ENCODE measurements at regions not wholly inside any gene's neighbourhood (a gene's known extent, or its start where the extent isn't known, plus 50 kb on each side); places are given as distances from the start of the nearest gene placed in this dataset.
A peak's percentile ranks its signal among the peaks of the same experiment; 100 is the strongest.

DNA sequence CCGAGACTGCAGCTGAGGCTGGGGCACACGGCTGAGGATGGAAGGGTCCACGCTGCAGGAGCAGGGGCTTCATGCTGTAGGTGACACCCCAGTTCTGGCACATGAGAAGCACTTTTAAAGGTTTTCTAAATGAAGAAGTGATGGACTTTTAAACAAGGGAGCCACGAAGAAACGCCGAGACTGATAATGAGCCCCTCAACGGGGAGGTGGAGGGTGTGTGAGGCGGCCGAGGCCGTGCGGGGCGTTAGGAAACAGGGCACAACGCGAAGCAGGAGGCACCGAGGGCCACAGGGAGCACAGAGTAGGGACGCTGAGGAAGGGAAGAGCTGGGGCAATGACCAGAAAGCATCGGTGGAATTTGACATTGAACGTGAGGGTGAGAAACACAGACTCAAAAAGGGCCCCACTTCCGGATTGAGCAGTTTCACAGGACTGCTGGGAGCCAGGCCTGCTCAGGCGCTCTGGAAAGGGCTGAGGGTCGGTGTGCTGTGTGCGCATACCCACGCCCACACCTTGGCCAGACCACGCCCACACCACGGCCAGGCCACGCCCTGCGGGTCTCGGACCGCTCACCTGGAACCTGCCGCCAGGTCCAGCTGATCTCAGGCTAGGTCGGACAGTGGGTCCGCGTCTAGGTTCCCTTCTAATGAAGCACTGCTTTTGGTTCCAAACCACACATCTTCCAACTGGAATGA lies 115.7 kb downstream of the GYPC start:
- WGBS: 93% methylated on average over 33 of the region's 33 CpGs
- DNase-seq (ENCODE audit: low spot score): no peak
- no peaks in the 10 kb centered on the region for H3K4me1 ChIP-seq (replicated peaks)
- intact Hi-C loops (cut with DNase I): no loop called here
- TF ChIP-seq POLR2AphosphoS5 (IDR thresholded peaks at IDR 0.05) (no peak), POLR2A (IDR thresholded peaks at IDR 0.05) (no peak), CTCF (IDR thresholded peaks at IDR 0.05) (no peak)
- no peak overlapping the region for H3K27ac ChIP-seq
- no peaks in the 10 kb centered on the region for H3K9me3 ChIP-seq
- no peak overlapping the region for H3K4me3 ChIP-seq
- peaks cover 2% of the 10 kb centered on the region for H3K27me3 ChIP-seq (replicated peaks; ENCODE audit: insufficient read depth)
- no peaks in the 10 kb centered on the region for H3K36me3 ChIP-seq

DNA sequence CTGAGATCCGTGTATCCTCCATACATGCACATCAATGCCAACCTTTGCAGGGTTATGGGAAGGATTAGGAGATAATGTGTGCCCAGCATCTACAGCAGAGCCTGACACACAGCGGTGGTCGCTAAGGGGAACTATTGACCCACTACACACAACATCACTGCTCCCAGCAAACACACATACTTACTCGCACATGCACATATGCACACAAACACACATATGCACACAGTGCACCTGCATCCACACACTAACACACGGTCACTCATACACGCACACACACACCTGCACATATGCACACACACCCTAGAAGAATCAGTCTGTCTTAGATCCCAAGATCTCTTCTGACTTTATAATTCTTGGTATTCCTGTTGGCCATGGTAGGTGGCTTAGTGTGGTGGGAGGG lies 118.3 kb downstream of the GYPC start:
- no peak for DNase-seq (ENCODE audit: low spot score)
- intact Hi-C loops (cut with DNase I): no loop called here
- H3K4me3 ChIP-seq: no peak overlapping the region
- H3K27ac ChIP-seq: no peak overlapping the region
- WGBS: 90% methylated on average over 6 of the region's 6 CpGs
- H3K9me3 ChIP-seq: no peaks in the 10 kb centered on the region
- H3K36me3 ChIP-seq: no peaks in the 10 kb centered on the region
- H3K27me3 ChIP-seq (replicated peaks; ENCODE audit: insufficient read depth): no peaks in the 10 kb centered on the region
- TF ChIP-seq POLR2AphosphoS5 (IDR thresholded peaks at IDR 0.05): no peak
- TF ChIP-seq CTCF (IDR thresholded peaks at IDR 0.05): no peak
- no peak for TF ChIP-seq POLR2A (IDR thresholded peaks at IDR 0.05)
- no peaks in the 10 kb centered on the region for H3K4me1 ChIP-seq (replicated peaks)

DNA sequence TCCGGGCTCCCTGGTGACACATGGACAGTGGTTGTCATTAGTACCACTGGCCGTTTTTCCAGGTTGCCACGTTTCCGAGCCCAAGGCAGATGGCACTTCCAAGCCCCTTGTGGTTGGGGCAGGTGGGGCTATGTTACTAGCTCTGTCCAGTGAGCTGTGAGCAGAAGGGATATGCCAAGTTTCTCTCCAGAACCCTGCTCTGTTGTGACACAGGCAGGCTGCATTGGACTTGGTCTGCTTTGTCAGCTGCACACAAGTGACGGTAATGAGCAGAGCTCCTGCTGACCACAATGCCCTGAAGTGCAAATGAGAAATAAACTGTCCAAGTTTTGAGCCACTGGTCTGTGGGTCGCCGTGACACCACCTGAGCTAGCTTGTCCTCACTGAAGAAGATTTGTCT lies 118.8 kb downstream of the GYPC start:
- no peak for DNase-seq (ENCODE audit: low spot score)
- intact Hi-C loops (cut with DNase I): loop anchor here (5.0 kb wide), 1 partner anchor 117 kb away; the partner anchor contains the start of gene GYPC
- no peaks in the 10 kb centered on the region for H3K27me3 ChIP-seq (replicated peaks; ENCODE audit: insufficient read depth)
- H3K4me1 ChIP-seq (replicated peaks): no peaks in the 10 kb centered on the region
- H3K4me3 ChIP-seq: no peak overlapping the region
- TF ChIP-seq CTCF (IDR thresholded peaks at IDR 0.05) (no peak), POLR2A (IDR thresholded peaks at IDR 0.05) (no peak)
- H3K9me3 ChIP-seq: no peaks in the 10 kb centered on the region
- no peak overlapping the region for H3K27ac ChIP-seq
- WGBS: 90% methylated on average over 7 of the region's 7 CpGs
- no peaks in the 10 kb centered on the region for H3K36me3 ChIP-seq

- WGBS: 86% methylated on average over 10 of the region's 10 CpGs
- Histone ChIP-seq H3K27me3 (replicated peaks; ENCODE audit: insufficient read depth) (no peaks in the 10 kb centered on the region), H3K27ac (no peak overlapping the region), H3K4me1 (replicated peaks) (no peaks in the 10 kb centered on the region), H3K4me3 (no peak overlapping the region), H3K36me3 (no peaks in the 10 kb centered on the region), H3K9me3 (no peaks in the 10 kb centered on the region)
- TF ChIP-seq POLR2A (IDR thresholded peaks at IDR 0.05): no peak
- no peak for TF ChIP-seq CTCF (IDR thresholded peaks at IDR 0.05)
- no peak for TF ChIP-seq POLR2AphosphoS5 (IDR thresholded peaks at IDR 0.05)
- no peak for DNase-seq (ENCODE audit: low spot score)
- intact Hi-C loops (cut with DNase I): loop anchor here (5.0 kb wide), 1 partner anchor 118 kb away; the partner anchor contains the start of gene GYPC
Measured at GRCh38 chr2:126775300-126775985, 119.5 kb downstream of the GYPC start.

DNA sequence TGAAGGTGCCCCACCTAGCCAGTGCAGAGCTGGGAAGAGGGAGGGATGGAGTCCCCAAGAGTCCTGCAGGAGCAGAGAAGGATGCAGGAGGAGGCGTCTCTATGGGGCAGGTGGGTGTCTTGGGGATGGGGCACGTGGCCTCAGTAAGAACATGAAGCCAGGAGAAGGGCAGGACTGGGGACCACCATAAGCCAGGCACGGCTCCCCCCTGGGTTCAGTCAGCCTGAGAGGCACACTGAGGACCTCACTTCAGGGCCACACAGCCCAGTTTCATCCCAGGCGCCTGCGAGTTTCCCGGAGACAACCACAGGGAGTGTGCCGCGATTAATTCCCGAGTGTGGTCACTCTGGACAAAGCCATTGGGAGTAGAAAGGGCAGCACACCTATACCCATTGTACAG lies 120.3 kb downstream of the GYPC start:
- 65% methylated on average over 5 of the region's 9 CpGs for WGBS
- no peaks in the 10 kb centered on the region for H3K27me3 ChIP-seq (replicated peaks; ENCODE audit: insufficient read depth)
- intact Hi-C loops (cut with DNase I): loop anchor here (2.0 to 5.0 kb wide), 2 partner anchors 119 to 247 kb away; partner anchors contain the start of gene GYPC
- peak overlapping the region; percentile 32 to 34 for H3K4me3 ChIP-seq
- no peak for TF ChIP-seq CTCF (IDR thresholded peaks at IDR 0.05)
- no peak for TF ChIP-seq POLR2AphosphoS5 (IDR thresholded peaks at IDR 0.05)
- no peak for TF ChIP-seq POLR2A (IDR thresholded peaks at IDR 0.05)
- no peaks in the 10 kb centered on the region for H3K36me3 ChIP-seq
- H3K9me3 ChIP-seq: no peaks in the 10 kb centered on the region
- no peak for DNase-seq (ENCODE audit: low spot score)
- no peaks in the 10 kb centered on the region for H3K4me1 ChIP-seq (replicated peaks)
- no peak overlapping the region for H3K27ac ChIP-seq

All from prostate gland (tissue), 2 donors.